ENCODE measurements at regions not wholly inside any gene's neighbourhood (a gene's known extent, or its start where the extent isn't known, plus 50 kb on each side); places are given as distances from the start of the nearest gene placed in this dataset.

DNA sequence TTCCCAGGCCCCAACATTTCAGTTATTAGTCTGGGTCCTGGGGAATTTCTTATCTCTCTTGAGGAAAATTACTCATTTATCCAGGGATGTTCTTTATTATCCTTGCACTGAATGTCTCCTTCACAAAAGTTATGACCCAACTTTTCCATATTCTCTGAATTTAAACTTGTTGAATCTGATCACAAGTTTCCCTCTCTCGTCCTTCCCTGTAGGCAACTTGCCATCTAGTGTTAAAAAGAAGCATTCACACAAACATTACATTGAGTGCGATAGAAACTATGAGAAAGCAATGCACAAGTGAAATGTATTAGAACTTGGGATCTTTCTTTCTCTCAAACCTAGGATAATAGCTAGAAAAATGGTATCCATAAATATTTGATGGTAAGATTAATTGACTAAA, 608.4 kb downstream of the FSCB start:
- in situ Hi-C loops (cut with HindIII; ENCODE audit: low pct_unique_long_range_greater_than_20kb, low sequenced_read_pairs) = no loop called here
- DNase-seq (ENCODE audit: low read depth in 1 of 2, low spot score in 1 of 2) = peak in 1 of 2 experiments; percentile 73

DNA sequence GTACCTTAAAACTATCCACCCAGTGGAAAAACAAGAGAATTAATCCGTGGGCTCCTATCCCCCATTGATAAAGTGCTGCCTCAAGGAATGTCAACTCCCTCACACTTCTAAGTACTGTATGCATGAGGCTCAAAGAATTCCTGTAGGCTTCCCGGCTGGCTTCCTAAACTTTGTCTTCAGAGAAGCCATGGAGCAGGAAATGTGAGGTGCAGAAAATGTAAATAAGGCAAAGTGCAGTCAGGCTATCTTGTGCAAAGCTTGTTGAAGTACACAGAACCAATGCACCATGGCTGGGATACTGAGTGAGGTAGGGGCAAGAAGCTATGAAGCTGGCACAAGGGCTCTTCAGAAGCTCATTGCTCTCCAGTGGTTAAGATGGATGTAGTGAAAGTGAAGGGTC, 611.0 kb downstream of the FSCB start:
- TF ChIP-seq JUND (IDR thresholded peaks at IDR 0.05; ENCODE audit: low read depth) = no peak
- in situ Hi-C loops (cut with HindIII; ENCODE audit: low pct_unique_long_range_greater_than_20kb, low sequenced_read_pairs) = no loop called here
- no peak for DNase-seq (ENCODE audit: low read depth in 1 of 2, low spot score in 1 of 2)

More for the DNA sequence above, 608.4 kb downstream of the FSCB start:
- TF ChIP-seq JUND (IDR thresholded peaks at IDR 0.05; ENCODE audit: low read depth) = no peak

DNA sequence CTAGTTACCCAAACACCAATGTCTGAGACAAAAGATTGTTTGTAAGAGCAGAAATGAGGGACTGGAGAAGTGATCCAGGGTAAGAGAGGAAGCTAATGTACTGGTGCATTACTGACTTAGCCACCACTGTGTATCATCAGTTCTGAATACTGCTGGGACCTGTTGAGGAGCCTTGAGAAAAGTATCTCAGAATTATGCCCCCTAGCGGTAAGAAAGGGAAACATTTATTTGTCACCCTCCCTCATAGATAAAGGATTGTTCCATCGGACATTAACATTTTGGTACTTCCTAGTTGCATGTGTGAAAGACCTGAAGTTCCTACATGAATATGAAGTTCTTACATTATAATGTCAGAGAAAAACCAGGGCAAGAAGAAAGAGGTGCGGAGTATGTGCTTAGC, 612.5 kb downstream of the FSCB start:
- TF ChIP-seq JUND (IDR thresholded peaks at IDR 0.05; ENCODE audit: low read depth) = no peak
- DNase-seq (ENCODE audit: low read depth in 1 of 2, low spot score in 1 of 2) = peak in 1 of 2 experiments; percentile 50
- in situ Hi-C loops (cut with HindIII; ENCODE audit: low pct_unique_long_range_greater_than_20kb, low sequenced_read_pairs) = no loop called here

DNA sequence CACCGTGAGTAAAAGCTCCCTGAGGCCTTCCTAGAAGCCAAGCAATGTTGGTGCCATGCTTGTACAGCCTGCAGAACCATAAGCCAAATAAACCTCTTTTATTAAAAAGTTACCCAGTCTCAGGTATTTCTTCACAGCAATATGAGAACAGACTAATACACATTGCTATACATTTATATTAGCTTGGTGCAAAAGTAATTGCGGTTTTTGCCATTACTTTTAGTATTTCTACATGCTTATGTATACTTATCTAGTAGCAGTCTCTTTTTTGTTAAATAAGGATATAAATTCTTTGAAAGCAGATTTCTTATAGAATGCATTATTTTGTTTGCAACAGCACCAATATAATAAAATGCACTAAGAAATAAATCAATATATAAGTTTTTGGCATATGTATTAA, 619.6 kb downstream of the FSCB start:
- no peak for TF ChIP-seq JUND (IDR thresholded peaks at IDR 0.05; ENCODE audit: low read depth)
- in situ Hi-C loops (cut with HindIII; ENCODE audit: low pct_unique_long_range_greater_than_20kb, low sequenced_read_pairs) = no loop called here
- DNase-seq (ENCODE audit: low read depth in 1 of 2, low spot score in 1 of 2) = no peak

DNA sequence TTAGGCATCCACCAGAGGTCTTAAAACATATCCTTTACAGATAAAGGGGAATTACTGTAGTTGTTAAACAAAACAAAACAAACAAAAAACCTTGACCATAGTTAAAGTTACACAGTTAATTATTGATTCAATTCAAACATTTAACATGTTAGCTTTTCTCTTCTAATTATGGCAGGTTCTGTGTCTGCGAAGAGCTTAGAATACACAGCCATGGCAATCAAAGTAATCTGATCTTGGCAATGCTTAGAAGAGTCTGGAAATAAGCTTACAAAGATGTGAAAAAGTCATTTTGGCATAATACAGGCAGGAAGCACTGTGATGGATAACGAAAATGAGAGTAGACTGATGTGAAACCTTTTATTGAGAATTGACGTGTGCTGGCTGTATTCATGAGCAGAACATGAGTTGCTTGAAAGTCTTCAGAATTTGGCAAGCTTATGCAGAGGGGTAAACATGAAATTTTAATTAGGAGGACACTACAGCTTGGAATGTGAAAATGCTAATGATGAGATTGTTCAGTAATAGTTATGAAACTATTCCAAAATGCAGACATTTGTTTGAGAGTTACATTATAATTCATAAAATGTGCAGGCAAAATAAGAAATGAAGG, 629.6 kb downstream of the FSCB start:
- in situ Hi-C loops (cut with HindIII; ENCODE audit: low pct_unique_long_range_greater_than_20kb, low sequenced_read_pairs) = no loop called here
- no peak for TF ChIP-seq JUND (IDR thresholded peaks at IDR 0.05; ENCODE audit: low read depth)
- DNase-seq (ENCODE audit: low read depth in 1 of 2, low spot score in 1 of 2) = no peak

DNA sequence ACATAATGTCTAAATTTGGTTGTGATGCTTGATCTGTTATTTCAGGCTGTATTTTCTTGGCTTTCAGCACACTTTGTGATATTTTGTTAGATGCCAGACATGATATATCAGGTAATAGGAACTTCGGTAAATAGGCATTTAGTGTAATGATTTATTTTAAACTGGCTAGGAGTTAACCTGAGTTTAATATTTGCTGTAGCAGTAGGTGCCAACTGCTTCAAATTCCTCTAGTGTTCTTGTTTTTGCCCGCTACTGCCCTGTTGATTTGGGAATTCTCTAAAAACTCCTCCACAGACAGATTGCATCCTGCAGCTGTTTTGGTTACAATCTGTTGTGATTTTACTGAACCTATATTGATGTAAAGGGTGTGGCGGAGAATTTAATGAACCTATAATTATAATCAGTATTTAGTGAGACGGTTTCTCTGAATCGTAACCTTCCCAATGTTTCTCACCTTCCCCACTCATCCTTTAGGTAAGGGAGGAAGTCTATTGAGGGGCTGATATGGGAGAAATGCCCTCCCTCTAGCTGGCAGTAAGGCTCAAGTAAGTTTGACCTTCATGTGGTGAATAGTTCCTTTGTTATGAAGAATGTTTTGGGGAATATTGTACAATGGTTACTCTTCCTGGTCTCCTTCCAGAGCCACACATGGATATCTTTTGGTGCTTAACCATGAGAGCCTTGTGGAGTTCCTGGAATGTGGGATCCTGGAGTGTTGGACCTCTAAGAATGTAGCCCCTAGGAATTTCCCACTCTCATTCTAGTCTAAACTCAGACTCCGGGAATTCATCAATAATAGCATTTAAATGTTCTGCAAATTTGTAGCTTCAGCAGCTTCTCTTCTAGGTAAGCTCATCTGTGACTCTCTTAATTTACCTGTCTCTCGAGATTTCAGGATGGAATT, 634.1 kb downstream of the FSCB start:
- TF ChIP-seq JUND (IDR thresholded peaks at IDR 0.05; ENCODE audit: low read depth) = no peak
- DNase-seq (ENCODE audit: low read depth in 1 of 2, low spot score in 1 of 2) = no peak
- in situ Hi-C loops (cut with HindIII; ENCODE audit: low pct_unique_long_range_greater_than_20kb, low sequenced_read_pairs) = no loop called here

DNA sequence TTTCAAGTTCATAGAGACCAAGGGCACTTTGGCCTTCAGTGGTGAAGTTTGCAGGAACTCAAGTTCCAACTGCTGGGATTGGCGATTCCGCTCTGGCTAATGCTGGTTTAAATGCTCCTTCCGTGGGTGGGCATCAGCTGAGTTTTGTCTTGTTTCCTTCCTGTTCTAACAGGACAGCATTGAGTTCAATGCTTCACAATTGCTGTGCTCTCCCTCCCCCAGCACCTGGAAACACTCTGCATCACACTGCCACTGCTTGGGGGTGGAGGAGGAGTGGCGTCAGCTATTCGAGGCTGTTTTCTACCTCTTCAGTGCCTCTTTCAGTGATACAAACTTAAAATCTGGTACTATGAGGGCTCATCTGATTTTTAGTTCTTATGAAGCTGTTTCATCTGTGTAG, 634.9 kb downstream of the FSCB start:
- in situ Hi-C loops (cut with HindIII; ENCODE audit: low pct_unique_long_range_greater_than_20kb, low sequenced_read_pairs) = no loop called here
- no peak for DNase-seq (ENCODE audit: low read depth in 1 of 2, low spot score in 1 of 2)
- no peak for TF ChIP-seq JUND (IDR thresholded peaks at IDR 0.05; ENCODE audit: low read depth)

DNA sequence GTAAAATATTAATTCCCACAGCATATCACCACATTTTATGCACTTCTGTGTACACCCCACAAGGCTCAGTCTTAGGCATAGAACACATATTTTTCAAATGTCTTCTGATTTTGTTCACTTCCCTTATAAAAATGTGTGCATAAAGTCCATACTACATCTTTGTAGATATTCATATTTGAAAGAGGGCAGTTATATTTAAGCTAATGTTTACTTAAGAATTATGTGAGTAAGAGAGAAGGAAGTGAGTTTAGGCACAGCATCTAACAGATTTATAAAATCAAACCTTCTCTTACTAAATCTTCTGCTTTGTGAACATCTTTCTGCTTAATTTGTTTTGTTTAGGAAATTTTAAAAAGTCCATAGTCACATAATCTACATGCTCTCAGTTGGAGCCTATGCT, 648.1 kb downstream of the FSCB start:
- in situ Hi-C loops (cut with HindIII; ENCODE audit: low pct_unique_long_range_greater_than_20kb, low sequenced_read_pairs) = no loop called here
- no peak for DNase-seq (ENCODE audit: low read depth in 1 of 2, low spot score in 1 of 2)
- TF ChIP-seq JUND (IDR thresholded peaks at IDR 0.05; ENCODE audit: low read depth) = no peak

DNA sequence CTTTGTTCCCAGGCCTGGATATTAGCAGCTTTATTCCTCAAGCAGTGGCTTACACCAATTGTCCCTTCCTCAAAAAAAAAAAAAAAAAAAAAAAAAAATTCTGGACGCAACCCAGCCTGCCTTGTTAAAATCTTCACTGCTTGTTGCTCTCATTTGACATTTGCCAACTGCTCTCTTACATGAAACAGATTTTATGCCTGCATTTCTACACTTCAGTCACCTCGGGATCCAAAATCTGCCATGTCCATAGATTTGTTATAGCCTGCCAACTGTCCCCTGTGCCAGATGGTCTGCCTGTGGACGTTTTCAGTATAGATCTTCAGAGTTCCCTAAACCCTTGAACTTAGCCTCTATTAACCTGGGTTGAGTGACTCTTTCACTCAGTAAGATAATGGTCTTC, 651.5 kb downstream of the FSCB start:
- no peak for TF ChIP-seq JUND (IDR thresholded peaks at IDR 0.05; ENCODE audit: low read depth)
- in situ Hi-C loops (cut with HindIII; ENCODE audit: low pct_unique_long_range_greater_than_20kb, low sequenced_read_pairs) = no loop called here
- no peak for DNase-seq (ENCODE audit: low read depth in 1 of 2, low spot score in 1 of 2)

DNA sequence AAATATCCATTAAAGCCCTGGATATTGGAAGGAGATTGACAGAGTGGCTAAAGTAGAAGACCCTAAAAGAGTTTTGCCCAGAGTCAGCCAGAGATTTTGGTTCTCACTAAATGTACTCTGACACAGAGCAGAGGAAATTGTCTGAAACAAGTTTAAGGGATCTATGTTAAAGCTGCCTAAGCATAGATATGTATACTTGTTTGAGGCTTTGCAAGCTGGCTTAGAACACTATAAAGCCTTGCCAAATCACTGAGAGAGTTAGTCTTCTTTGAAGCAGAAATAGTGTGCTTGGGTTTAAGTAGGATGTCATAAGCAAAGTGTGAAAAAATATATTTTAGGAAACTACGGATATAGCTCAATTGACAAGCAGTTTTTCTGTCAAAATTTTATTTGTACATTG, 653.5 kb downstream of the FSCB start:
- in situ Hi-C loops (cut with HindIII; ENCODE audit: low pct_unique_long_range_greater_than_20kb, low sequenced_read_pairs) = no loop called here
- DNase-seq (ENCODE audit: low read depth in 1 of 2, low spot score in 1 of 2) = no peak
- TF ChIP-seq JUND (IDR thresholded peaks at IDR 0.05; ENCODE audit: low read depth) = no peak

DNA sequence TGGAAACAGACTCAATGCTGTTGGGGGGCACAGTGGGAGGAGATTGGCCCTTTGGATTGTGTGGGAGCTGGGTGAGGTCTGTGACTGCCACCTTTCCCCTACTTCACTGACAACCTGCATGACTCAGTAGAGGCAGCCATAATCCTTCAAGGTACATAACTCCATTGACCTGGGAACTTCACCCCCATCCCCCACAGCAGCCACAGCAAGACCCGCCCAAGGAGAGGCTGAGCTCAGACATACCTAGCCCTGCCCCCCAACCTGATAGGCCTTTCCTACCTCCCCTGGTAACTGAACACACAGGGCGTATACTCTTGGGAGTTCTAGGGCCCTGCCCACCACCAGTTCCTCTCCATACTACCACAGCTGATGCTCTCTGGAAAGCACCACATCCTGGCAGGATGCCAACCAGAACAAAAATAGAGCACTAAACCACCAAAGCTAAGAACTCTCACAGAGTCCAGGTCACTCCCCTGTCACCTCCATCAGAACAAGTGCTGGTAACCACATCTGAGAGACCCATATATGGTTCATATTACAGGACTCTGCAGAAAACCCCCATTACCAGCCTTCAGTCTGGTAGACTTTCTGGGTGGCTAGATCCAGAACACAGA, 703.9 kb downstream of the FSCB start:
- no peak for DNase-seq (ENCODE audit: low read depth in 1 of 2, low spot score in 1 of 2)
- in situ Hi-C loops (cut with HindIII; ENCODE audit: low pct_unique_long_range_greater_than_20kb, low sequenced_read_pairs) = no loop called here
- TF ChIP-seq JUND (IDR thresholded peaks at IDR 0.05; ENCODE audit: low read depth) = no peak

DNA sequence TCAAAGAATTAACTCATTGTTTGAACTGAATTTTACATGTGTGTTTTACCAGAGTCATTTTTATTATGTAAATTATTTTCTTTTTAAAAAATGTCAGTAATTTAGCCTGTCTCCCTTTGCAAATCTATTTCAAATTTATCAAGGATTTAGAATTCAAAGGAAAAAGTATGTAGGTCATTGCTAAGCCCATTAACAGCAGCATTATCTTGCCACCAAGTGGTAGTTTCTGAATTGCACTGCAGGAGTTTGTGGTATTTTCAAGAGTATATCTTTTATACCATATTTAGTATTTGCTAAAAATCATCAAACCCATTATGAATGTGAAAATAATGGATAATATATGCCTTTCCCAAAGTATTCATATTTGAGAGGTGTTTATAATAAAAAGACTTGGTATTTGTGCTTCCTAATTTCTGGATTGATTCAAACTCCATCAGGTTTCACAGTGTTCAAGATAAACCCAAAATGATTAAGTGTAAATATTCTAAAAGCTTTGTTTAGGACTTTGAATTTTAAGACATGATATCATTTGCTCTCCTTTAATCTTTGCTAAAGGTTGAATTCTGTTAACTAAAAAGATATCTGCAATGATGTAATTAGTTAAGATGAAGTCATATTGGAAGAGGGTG, 711.4 kb downstream of the FSCB start:
- TF ChIP-seq JUND (IDR thresholded peaks at IDR 0.05; ENCODE audit: low read depth) = no peak
- in situ Hi-C loops (cut with HindIII; ENCODE audit: low pct_unique_long_range_greater_than_20kb, low sequenced_read_pairs) = no loop called here
- DNase-seq (ENCODE audit: low read depth in 1 of 2, low spot score in 1 of 2) = peak in 1 of 2 experiments; percentile 74

DNA sequence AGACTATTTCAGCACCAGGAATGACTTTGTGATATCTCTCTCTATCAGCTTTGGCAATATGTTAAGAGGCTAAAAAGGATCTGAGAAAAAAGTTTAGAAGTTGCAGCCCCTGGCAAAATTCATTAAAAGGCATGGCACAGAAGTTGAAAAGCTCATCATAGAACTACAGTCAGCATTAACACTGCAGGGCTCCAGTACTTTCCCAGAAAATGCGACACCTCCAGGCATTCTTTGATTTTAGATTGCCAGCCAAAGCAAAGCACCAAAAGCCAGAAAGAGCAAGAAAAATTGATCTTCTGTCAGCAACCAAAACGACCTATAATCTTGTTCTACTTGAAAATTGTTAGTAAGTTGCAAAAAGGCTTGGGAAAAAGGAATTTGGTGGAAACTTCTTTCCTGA, 713.5 kb downstream of the FSCB start:
- TF ChIP-seq JUND (IDR thresholded peaks at IDR 0.05; ENCODE audit: low read depth) = no peak
- in situ Hi-C loops (cut with HindIII; ENCODE audit: low pct_unique_long_range_greater_than_20kb, low sequenced_read_pairs) = no loop called here
- peak in 1 of 2 experiments; percentile 70 for DNase-seq (ENCODE audit: low read depth in 1 of 2, low spot score in 1 of 2)
